Ishikawa (cell line): ENCODE measurements at regions not wholly inside any gene's neighbourhood (a gene's known extent, or its start where the extent isn't known, plus 50 kb on each side); places are given as distances from the start of the nearest gene placed in this dataset.

Source experiments
- CEBPB ChIP-seq: IDR thresholded peaks from 2 replicates; pipeline ENCODE4 v1.6.1; 2012
- CREB1 ChIP-seq: IDR thresholded peaks from 2 replicates; pipeline ENCODE4 v1.6.1; 2012; ENCODE audit warnings: low read depth
- EGR1 ChIP-seq: IDR thresholded peaks from 2 replicates; pipeline ENCODE4 v1.6.1; 2012
- EP300 ChIP-seq: IDR thresholded peaks from 2 replicates; pipeline ENCODE4 v1.6.1; 2012; ENCODE audit warnings: borderline replicate concordance
- NFIC ChIP-seq: IDR thresholded peaks from 2 replicates; pipeline ENCODE4 v1.6.1; 2012
- RAD21 ChIP-seq: IDR thresholded peaks from 2 replicates; pipeline ENCODE4 v1.6.1; 2012; ENCODE audit warnings: low read depth
- TAF1 ChIP-seq: IDR thresholded peaks from 2 replicates; pipeline ENCODE4 v1.6.1; 2012; ENCODE audit warnings: low read depth, mild to moderate bottlenecking
- TCF12 ChIP-seq: IDR thresholded peaks from 2 replicates; pipeline ENCODE4 v1.6.1; 2012; ENCODE audit warnings: low read depth
- TEAD4 ChIP-seq: IDR thresholded peaks from 2 replicates; pipeline ENCODE4 v1.6.1; 2012
- YY1 ChIP-seq: IDR thresholded peaks from 2 replicates; pipeline ENCODE4 v1.6.1; 2012; ENCODE audit warnings: low read depth
- ZBTB7A ChIP-seq: IDR thresholded peaks from 2 replicates; pipeline ENCODE4 v1.6.1; 2012; ENCODE audit warnings: low read depth
- TF ChIP-seq, protein P1 (sequence below): IDR thresholded peaks from 2 replicates; pipeline ENCODE4 v1.6.1; 2012
- TF ChIP-seq, protein P2 (sequence below): IDR thresholded peaks from 2 replicates; pipeline ENCODE4 v1.6.1; 2012
- TF ChIP-seq, protein P3 (sequence below): IDR thresholded peaks from 2 replicates; pipeline ENCODE4 v1.6.1; 2012; ENCODE audit warnings: low read depth, mild to moderate bottlenecking

DNA sequence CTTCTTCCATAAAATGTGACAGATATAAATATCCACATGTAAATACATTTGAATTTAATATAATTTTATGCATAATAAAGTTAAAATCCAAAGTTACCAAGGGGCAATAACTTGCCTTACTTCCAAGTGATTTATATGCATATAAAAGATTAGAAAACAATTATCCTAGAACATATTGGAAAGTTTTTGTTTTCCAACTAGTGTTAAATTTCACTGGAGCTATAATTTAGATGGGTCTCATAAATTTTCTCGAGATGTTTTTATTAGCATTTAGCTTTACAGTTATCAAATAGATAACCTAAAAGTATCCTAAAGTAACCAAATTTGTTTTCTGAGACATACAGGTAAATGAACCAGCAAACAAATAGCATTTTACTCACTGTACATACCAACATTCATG is 225.3 kb downstream of the SPRY2 start:
- TF ChIP-seq NFIC (no peak), ZBTB7A (no peak), CEBPB (no peak), TEAD4 (no peak), YY1 (no peak), TAF1 (no peak), TCF12 (no peak), EGR1 (no peak), EP300 (no peak), CREB1 (no peak), RAD21 (no peak)
- TF ChIP-seq, protein P1, sequence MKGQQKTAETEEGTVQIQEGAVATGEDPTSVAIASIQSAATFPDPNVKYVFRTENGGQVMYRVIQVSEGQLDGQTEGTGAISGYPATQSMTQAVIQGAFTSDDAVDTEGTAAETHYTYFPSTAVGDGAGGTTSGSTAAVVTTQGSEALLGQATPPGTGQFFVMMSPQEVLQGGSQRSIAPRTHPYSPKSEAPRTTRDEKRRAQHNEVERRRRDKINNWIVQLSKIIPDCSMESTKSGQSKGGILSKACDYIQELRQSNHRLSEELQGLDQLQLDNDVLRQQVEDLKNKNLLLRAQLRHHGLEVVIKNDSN = no peak
- TF ChIP-seq, protein P2, sequence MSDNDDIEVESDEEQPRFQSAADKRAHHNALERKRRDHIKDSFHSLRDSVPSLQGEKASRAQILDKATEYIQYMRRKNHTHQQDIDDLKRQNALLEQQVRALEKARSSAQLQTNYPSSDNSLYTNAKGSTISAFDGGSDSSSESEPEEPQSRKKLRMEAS = no peak
- TF ChIP-seq, protein P3, sequence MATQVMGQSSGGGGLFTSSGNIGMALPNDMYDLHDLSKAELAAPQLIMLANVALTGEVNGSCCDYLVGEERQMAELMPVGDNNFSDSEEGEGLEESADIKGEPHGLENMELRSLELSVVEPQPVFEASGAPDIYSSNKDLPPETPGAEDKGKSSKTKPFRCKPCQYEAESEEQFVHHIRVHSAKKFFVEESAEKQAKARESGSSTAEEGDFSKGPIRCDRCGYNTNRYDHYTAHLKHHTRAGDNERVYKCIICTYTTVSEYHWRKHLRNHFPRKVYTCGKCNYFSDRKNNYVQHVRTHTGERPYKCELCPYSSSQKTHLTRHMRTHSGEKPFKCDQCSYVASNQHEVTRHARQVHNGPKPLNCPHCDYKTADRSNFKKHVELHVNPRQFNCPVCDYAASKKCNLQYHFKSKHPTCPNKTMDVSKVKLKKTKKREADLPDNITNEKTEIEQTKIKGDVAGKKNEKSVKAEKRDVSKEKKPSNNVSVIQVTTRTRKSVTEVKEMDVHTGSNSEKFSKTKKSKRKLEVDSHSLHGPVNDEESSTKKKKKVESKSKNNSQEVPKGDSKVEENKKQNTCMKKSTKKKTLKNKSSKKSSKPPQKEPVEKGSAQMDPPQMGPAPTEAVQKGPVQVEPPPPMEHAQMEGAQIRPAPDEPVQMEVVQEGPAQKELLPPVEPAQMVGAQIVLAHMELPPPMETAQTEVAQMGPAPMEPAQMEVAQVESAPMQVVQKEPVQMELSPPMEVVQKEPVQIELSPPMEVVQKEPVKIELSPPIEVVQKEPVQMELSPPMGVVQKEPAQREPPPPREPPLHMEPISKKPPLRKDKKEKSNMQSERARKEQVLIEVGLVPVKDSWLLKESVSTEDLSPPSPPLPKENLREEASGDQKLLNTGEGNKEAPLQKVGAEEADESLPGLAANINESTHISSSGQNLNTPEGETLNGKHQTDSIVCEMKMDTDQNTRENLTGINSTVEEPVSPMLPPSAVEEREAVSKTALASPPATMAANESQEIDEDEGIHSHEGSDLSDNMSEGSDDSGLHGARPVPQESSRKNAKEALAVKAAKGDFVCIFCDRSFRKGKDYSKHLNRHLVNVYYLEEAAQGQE = no peak
